Gastrocnemius medialis (tissue), 4 donors: ENCODE measurements at regions not wholly inside any gene's neighbourhood (a gene's known extent, or its start where the extent isn't known, plus 50 kb on each side); places are given as distances from the start of the nearest gene placed in this dataset.
"Not testable (repeated sequence)": the region's sequence is repeated elsewhere in the genome, so short reads cannot be mapped to it uniquely, and the experiment has no call there.

Experiments
- ATAC-seq, 2 donors: fragments of 150-250 bp; one replicate each; pipeline ENCODE4 v1.9.1; 2016
- DNase-seq, 2 donors: peaks; one replicate each; pipeline ENCODE4 v3.0.0-alpha.2; 2019
- H3K27ac ChIP-seq, 4 donors: fragments of 200-600 bp; sonication (generic); 1 replicate in 1 of 4; 2 replicates in 3 of 4; pipeline ENCODE4 v1.5.1; 2016 to 2018; ENCODE audit warnings: mild to moderate bottlenecking in 2 of 4, moderate library complexity in 1 of 4
- H3K27me3 ChIP-seq, 3 donors: fragments of 200-600 bp; sonication (generic) in 2 of 3; 1 replicate in 1 of 3; 2 replicates in 2 of 3; pipeline versions ENCODE4 v1.5.1 to v1.6.0; 2016 to 2019; ENCODE audit warnings: mild to moderate bottlenecking in 1 of 3, moderate library complexity in 1 of 3
- H3K36me3 ChIP-seq, 2 donors: fragments of 200-600 bp; sonication (generic) in 1 of 2; one replicate each; pipeline ENCODE4 v1.5.1; 2017 to 2018
- H3K4me1 ChIP-seq, 2 donors: fragments of 200-600 bp; sonication (generic) in 1 of 2; one replicate each; pipeline ENCODE4 v1.5.1; 2016 to 2017; ENCODE audit warnings: mild to moderate bottlenecking in 2 of 2
- H3K4me3 ChIP-seq, 4 donors: fragments of 200-600 bp; sonication (generic) in 3 of 4; 1 replicate in 1 of 4; 2 replicates in 3 of 4; pipeline ENCODE4 v1.5.1; 2016 to 2019; ENCODE audit warnings: mild to moderate bottlenecking in 2 of 4
- H3K9me3 ChIP-seq, 3 donors: fragments of 200-600 bp; sonication (generic) in 2 of 3; 1 replicate in 1 of 3; 2 replicates in 2 of 3; pipeline ENCODE4 v1.5.1; 2016 to 2019
- CTCF ChIP-seq, 5 experiments: fragments of 450-650 bp in 3 of 5; fragments of 200-600 bp in 2 of 5; sonication (generic) in 2 of 5; IDR thresholded peaks in 4 of 5; conservative IDR thresholded peaks in 1 of 5; 1 replicate in 4 of 5; 2 replicates in 1 of 5; pipeline ENCODE4 v1.5.1; 2016 to 2019; ENCODE audit warnings: antibody characterized with exemption in 5 of 5, mild to moderate bottlenecking in 3 of 5, moderate library complexity in 3 of 5
- POLR2A ChIP-seq, 2 donors: fragments of 450-650 bp; IDR thresholded peaks; one replicate each; pipeline ENCODE4 v1.6.1; 2017; ENCODE audit warnings: antibody characterized with exemption in 2 of 2, mild to moderate bottlenecking in 2 of 2, moderate library complexity in 2 of 2
- in situ Hi-C, 4 donors: fragments of 200-750 bp; cut with MboI; loops; one replicate each; pipeline versions ENCODE4 v1.15.0 to v1.8.0; 2017; ENCODE audit warnings: low sequenced_read_pairs in 4 of 4
- intact Hi-C: fragments of 100-400 bp; cut with DNase I; formaldehyde crosslinking; loops from one replicate; pipeline ENCODE4 v1.15.1; 2023; ENCODE audit warnings: low total_unique reads

GRCh38 chr5:6096101-6096500 is 282.2 kb downstream of the MED10 start:
- Histone ChIP-seq H3K27me3 (no peaks in the 10 kb centered on the region), H3K4me3 (no peak overlapping the region), H3K36me3 (no peaks in the 10 kb centered on the region), H3K9me3 (no peaks in the 10 kb centered on the region), H3K4me1 (no peaks in the 10 kb centered on the region), H3K27ac (no peak overlapping the region)
- DNase-seq: no peak
- no peak for TF ChIP-seq CTCF (IDR thresholded peaks at IDR 0.05 in 4 of 5, conservative IDR thresholded peaks at IDR 0.05 in 1 of 5)
- no peak for TF ChIP-seq POLR2A (IDR thresholded peaks at IDR 0.05)
- no peak for ATAC-seq
- intact Hi-C loops: no loop called here
- in situ Hi-C loops: no loop called here

GRCh38 chr5:6094180-6094579 is 284.2 kb downstream of the MED10 start:
- ATAC-seq, DNase-seq, H3K4me3 ChIP-seq, H3K4me1 ChIP-seq, in situ Hi-C loops, H3K9me3 ChIP-seq, H3K27ac ChIP-seq, H3K27me3 ChIP-seq, intact Hi-C loops, H3K36me3 ChIP-seq: not testable (repeated sequence)

- ATAC-seq (no peak), DNase-seq (no peak)
- Histone ChIP-seq H3K27me3 (no peaks in the 10 kb centered on the region), H3K4me3 (no peak overlapping the region), H3K4me1 (no peaks in the 10 kb centered on the region), H3K9me3 (no peaks in the 10 kb centered on the region), H3K27ac (no peak overlapping the region), H3K36me3 (no peaks in the 10 kb centered on the region)
- intact Hi-C loops: no loop called here
- in situ Hi-C loops: no loop called here
- TF ChIP-seq CTCF (IDR thresholded peaks at IDR 0.05 in 4 of 5, conservative IDR thresholded peaks at IDR 0.05 in 1 of 5): no peak
- no peak for TF ChIP-seq POLR2A (IDR thresholded peaks at IDR 0.05)
Observed at GRCh38 chr5:6090838-6091237, 287.5 kb downstream of the MED10 start.

- H3K27ac ChIP-seq: no peak overlapping the region
Observed at GRCh38 chr5:6090079-6090654, 288.2 kb downstream of the MED10 start.

DNA sequence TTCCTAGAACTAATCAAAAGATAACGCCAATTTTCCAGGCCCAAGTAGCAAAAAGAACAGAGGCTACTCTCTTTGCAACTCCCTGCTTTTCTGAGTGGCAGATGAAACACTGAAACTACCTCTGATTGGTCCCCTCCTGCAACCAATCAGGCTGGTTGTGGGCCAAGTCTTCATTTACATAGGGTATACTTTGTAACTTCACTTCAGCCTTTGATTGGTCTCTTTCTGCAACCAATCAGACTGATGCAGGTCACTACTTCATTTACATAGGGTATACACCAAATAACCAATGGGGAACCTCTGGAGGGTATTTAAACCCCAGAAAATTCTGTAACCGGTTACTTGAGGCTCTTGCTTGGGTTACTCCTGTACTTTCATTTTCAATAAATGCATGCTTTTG is 289.6 kb downstream of the MED10 start:
- TF ChIP-seq POLR2A (IDR thresholded peaks at IDR 0.05) (no peak), CTCF (IDR thresholded peaks at IDR 0.05 in 4 of 5, conservative IDR thresholded peaks at IDR 0.05 in 1 of 5) (no peak)
- Histone ChIP-seq H3K9me3 (no peaks in the 10 kb centered on the region), H3K4me1 (no peaks in the 10 kb centered on the region), H3K27me3 (no peaks in the 10 kb centered on the region), H3K36me3 (no peaks in the 10 kb centered on the region), H3K27ac (no peak overlapping the region), H3K4me3 (no peak overlapping the region)
- DNase-seq (no peak), ATAC-seq (no peak)
- intact Hi-C loops: no loop called here
- in situ Hi-C loops: no loop called here

More at GRCh38 chr5:6090079-6090654, 288.2 kb downstream of the MED10 start:
- intact Hi-C loops: no loop called here
- DNase-seq (no peak), ATAC-seq (no peak)
- no peaks in the 10 kb centered on the region for H3K4me1 ChIP-seq
- no peak overlapping the region for H3K4me3 ChIP-seq
- TF ChIP-seq POLR2A (IDR thresholded peaks at IDR 0.05) (no peak), CTCF (IDR thresholded peaks at IDR 0.05 in 4 of 5, conservative IDR thresholded peaks at IDR 0.05 in 1 of 5) (no peak)
- in situ Hi-C loops: no loop called here
- H3K36me3 ChIP-seq: no peaks in the 10 kb centered on the region
- H3K9me3 ChIP-seq: no peaks in the 10 kb centered on the region
- no peaks in the 10 kb centered on the region for H3K27me3 ChIP-seq
